ENCODE measurements at regions not wholly inside any gene's neighbourhood (a gene's known extent, or its start where the extent isn't known, plus 50 kb on each side); places are given as distances from the start of the nearest gene placed in this dataset.

- Histone ChIP-seq H3K27me3 (no peaks in the 10 kb centered on the region), H3K27ac (no peak overlapping the region), H3K4me1 (ENCODE audit: insufficient read depth) (no peaks in the 10 kb centered on the region), H3K4me3 (no peak overlapping the region), H3K36me3 (no peaks in the 10 kb centered on the region), H3K9me3 (no peaks in the 10 kb centered on the region)
- intact Hi-C loops (cut with DNase I) = no loop called here
- 34 to 58% (median 52%) methylated on average over 5 of the region's 5 CpGs for WGBS, 3 donors
- TF ChIP-seq CTCF (IDR thresholded peaks at IDR 0.05) = no peak
- TF ChIP-seq EP300 (IDR thresholded peaks at IDR 0.05) = no peak
- no peak for TF ChIP-seq POLR2A (IDR thresholded peaks at IDR 0.05)
- DNase-seq = no peak
Measured at GRCh38 chr22:47435204-47435487, 672.7 kb downstream of the TBC1D22A start.

- H3K9me3 ChIP-seq = no peaks in the 10 kb centered on the region
Measured at GRCh38 chr22:47434336-47435203, 672.1 kb downstream of the TBC1D22A start.

GRCh38 chr22:47433627-47434026 lies 671.2 kb downstream of the TBC1D22A start:
- Histone ChIP-seq H3K4me1 (ENCODE audit: insufficient read depth) (no peaks in the 10 kb centered on the region), H3K27me3 (no peaks in the 10 kb centered on the region), H3K9me3 (no peaks in the 10 kb centered on the region), H3K27ac (no peak overlapping the region), H3K4me3 (no peak overlapping the region), H3K36me3 (no peaks in the 10 kb centered on the region)
- TF ChIP-seq EP300 (IDR thresholded peaks at IDR 0.05) (no peak), CTCF (IDR thresholded peaks at IDR 0.05) (no peak), POLR2A (IDR thresholded peaks at IDR 0.05) (no peak)
- intact Hi-C loops (cut with DNase I) = no loop called here
- DNase-seq = no peak
- WGBS, 3 donors = 88 to 94% (median 89%) methylated on average over 5 of the region's 5 CpGs

More at GRCh38 chr22:47434336-47435203, 672.1 kb downstream of the TBC1D22A start:
- no peak for DNase-seq
- H3K4me1 ChIP-seq (ENCODE audit: insufficient read depth) = no peaks in the 10 kb centered on the region
- no peak overlapping the region for H3K4me3 ChIP-seq
- H3K27ac ChIP-seq = no peak overlapping the region
- H3K27me3 ChIP-seq = no peaks in the 10 kb centered on the region
- no peak for TF ChIP-seq POLR2A (IDR thresholded peaks at IDR 0.05)
- no peak for TF ChIP-seq CTCF (IDR thresholded peaks at IDR 0.05)
- TF ChIP-seq EP300 (IDR thresholded peaks at IDR 0.05) = no peak
- intact Hi-C loops (cut with DNase I) = no loop called here
- no peaks in the 10 kb centered on the region for H3K36me3 ChIP-seq
- WGBS, 3 donors = 76 to 83% (median 81%) methylated on average over 17 of the region's 17 CpGs

GRCh38 chr22:47432683-47433082 lies 670.2 kb downstream of the TBC1D22A start:
- no peak overlapping the region for H3K4me3 ChIP-seq
- H3K4me1 ChIP-seq (ENCODE audit: insufficient read depth) = no peaks in the 10 kb centered on the region
- H3K27ac ChIP-seq = no peak overlapping the region
- no peaks in the 10 kb centered on the region for H3K36me3 ChIP-seq
- WGBS, 3 donors = 65 to 77% (median 66%) methylated on average over 7 of the region's 7 CpGs
- DNase-seq = no peak
- TF ChIP-seq EP300 (IDR thresholded peaks at IDR 0.05) = no peak
- TF ChIP-seq CTCF (IDR thresholded peaks at IDR 0.05) = no peak
- no peak for TF ChIP-seq POLR2A (IDR thresholded peaks at IDR 0.05)
- H3K27me3 ChIP-seq = no peaks in the 10 kb centered on the region
- intact Hi-C loops (cut with DNase I) = no loop called here
- H3K9me3 ChIP-seq = no peaks in the 10 kb centered on the region
